Vagina (tissue), 2 donors: ENCODE measurements at regions not wholly inside any gene's neighbourhood (a gene's known extent, or its start where the extent isn't known, plus 50 kb on each side); places are given as distances from the start of the nearest gene placed in this dataset.

Source experiments
- DNase-seq, 2 donors: peaks; one replicate each; pipeline ENCODE4 v3.0.0-alpha.2; 2017; ENCODE audit errors: extremely low spot score in 2 of 2
- H3K27ac ChIP-seq: fragments of 200-600 bp; sonication (generic); one replicate; pipeline ENCODE4 v1.5.1; 2019
- H3K27me3 ChIP-seq: fragments of 200-600 bp; sonication (generic); one replicate; pipeline ENCODE4 v1.5.1; 2019
- H3K36me3 ChIP-seq, 2 donors: fragments of 200-600 bp; sonication (generic); one replicate each; pipeline ENCODE4 v1.5.1; 2017 to 2019
- H3K4me1 ChIP-seq: fragments of 200-600 bp; sonication (generic); one replicate; pipeline ENCODE4 v1.5.1; 2019
- H3K4me3 ChIP-seq, 2 donors: fragments of 200-600 bp; sonication (generic); 1 replicate in 1 of 2; 2 replicates in 1 of 2; pipeline ENCODE4 v1.5.1; 2016 to 2019
- H3K9me3 ChIP-seq: fragments of 200-600 bp; sonication (generic); one replicate; pipeline ENCODE4 v1.5.1; 2019
- POLR2A ChIP-seq, 2 donors: fragments of 450-650 bp; IDR thresholded peaks; one replicate each; pipeline ENCODE4 v1.6.1; 2017; ENCODE audit warnings: antibody characterized with exemption in 2 of 2, mild to moderate bottlenecking in 2 of 2, moderate library complexity in 2 of 2
- POLR2AphosphoS5 ChIP-seq, 2 donors: sonication (generic); formaldehyde crosslinking; IDR thresholded peaks; one replicate each; pipeline ENCODE4 v1.9.0; 2017; ENCODE audit warnings: antibody characterized with exemption in 2 of 2, mild to moderate bottlenecking in 2 of 2, low read depth in 1 of 2; ENCODE audit not compliant: insufficient read depth in 1 of 2
- intact Hi-C: fragments of 100-400 bp; cut with DNase I; formaldehyde crosslinking; loops from one replicate; pipeline ENCODE4 v1.15.1; 2023
- TF ChIP-seq, protein P1 (sequence below), 3 experiments: fragments of 450-650 bp in 2 of 3; fragments of 200-600 bp in 1 of 3; sonication (generic) in 1 of 3; IDR thresholded peaks; one replicate each; pipeline ENCODE4 v1.5.1; 2017 to 2019; ENCODE audit warnings: antibody characterized with exemption in 3 of 3, mild to moderate bottlenecking in 2 of 3, moderate library complexity in 2 of 3

- no peaks in the 10 kb centered on the region for H3K27me3 ChIP-seq
- intact Hi-C loops: no loop called here
- H3K4me3 ChIP-seq: no peak overlapping the region
- H3K27ac ChIP-seq: no peak overlapping the region
- no peaks in the 10 kb centered on the region for H3K4me1 ChIP-seq
- no peaks in the 10 kb centered on the region for H3K36me3 ChIP-seq
- DNase-seq: no peak
- H3K9me3 ChIP-seq: no peaks in the 10 kb centered on the region
- TF ChIP-seq POLR2A (IDR thresholded peaks at IDR 0.05) (no peak), POLR2AphosphoS5 (IDR thresholded peaks at IDR 0.05; ENCODE audit: insufficient read depth in 1 of 2, low read depth in 1 of 2) (no peak)
- TF ChIP-seq, protein P1, sequence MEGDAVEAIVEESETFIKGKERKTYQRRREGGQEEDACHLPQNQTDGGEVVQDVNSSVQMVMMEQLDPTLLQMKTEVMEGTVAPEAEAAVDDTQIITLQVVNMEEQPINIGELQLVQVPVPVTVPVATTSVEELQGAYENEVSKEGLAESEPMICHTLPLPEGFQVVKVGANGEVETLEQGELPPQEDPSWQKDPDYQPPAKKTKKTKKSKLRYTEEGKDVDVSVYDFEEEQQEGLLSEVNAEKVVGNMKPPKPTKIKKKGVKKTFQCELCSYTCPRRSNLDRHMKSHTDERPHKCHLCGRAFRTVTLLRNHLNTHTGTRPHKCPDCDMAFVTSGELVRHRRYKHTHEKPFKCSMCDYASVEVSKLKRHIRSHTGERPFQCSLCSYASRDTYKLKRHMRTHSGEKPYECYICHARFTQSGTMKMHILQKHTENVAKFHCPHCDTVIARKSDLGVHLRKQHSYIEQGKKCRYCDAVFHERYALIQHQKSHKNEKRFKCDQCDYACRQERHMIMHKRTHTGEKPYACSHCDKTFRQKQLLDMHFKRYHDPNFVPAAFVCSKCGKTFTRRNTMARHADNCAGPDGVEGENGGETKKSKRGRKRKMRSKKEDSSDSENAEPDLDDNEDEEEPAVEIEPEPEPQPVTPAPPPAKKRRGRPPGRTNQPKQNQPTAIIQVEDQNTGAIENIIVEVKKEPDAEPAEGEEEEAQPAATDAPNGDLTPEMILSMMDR (IDR thresholded peaks at IDR 0.05): no peak
These were observed 73.5 kb upstream of the ARHGAP5 start for GRCh38 chr14:32003585-32003984.

DNA sequence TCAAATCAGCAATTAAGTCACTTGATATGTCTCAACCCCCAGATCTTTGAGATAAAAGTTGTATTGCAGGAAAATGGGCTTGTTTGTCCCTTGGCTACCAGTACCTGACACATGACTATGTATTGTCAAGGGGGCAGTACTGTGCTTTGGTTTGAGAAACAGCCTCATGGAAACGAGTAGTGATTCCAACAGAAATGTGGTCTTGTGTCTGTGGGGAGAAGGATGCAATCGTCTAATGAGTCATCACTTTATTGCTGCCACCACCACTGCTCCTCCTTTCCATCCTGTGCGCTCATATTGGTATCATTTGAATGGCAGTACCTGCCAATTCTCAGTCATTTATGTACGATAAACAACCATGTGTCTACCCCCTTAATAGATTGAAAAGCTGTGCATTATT lies 72.8 kb upstream of the ARHGAP5 start:
- Histone ChIP-seq H3K27ac (no peak overlapping the region), H3K9me3 (no peaks in the 10 kb centered on the region), H3K4me3 (no peak overlapping the region), H3K36me3 (no peaks in the 10 kb centered on the region), H3K27me3 (no peaks in the 10 kb centered on the region), H3K4me1 (no peaks in the 10 kb centered on the region)
- TF ChIP-seq POLR2AphosphoS5 (IDR thresholded peaks at IDR 0.05; ENCODE audit: insufficient read depth in 1 of 2, low read depth in 1 of 2) (no peak), POLR2A (IDR thresholded peaks at IDR 0.05) (no peak)
- TF ChIP-seq, protein P1 (IDR thresholded peaks at IDR 0.05): no peak
- DNase-seq: no peak
- intact Hi-C loops: no loop called here

DNA sequence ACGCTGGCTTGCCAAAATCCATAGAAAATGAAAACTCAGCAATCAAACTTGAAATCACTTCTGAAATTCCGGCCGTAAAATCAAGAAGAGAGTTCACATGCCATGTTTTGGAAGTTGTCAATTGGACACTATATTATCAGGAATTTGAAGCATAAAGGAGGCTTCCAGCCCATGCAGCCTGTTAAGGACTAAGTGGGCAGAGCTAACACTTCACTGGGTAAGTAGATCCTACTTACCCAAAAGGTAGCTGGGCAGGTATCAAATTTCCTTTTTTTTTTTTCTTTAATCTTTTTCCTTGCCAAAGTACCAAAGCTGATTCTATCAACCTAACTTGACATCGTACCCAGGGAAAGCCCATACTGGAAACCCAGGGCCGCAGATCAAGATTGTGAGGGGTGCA lies 71.5 kb upstream of the ARHGAP5 start:
- TF ChIP-seq POLR2A (IDR thresholded peaks at IDR 0.05) (no peak), POLR2AphosphoS5 (IDR thresholded peaks at IDR 0.05; ENCODE audit: insufficient read depth in 1 of 2, low read depth in 1 of 2) (no peak)
- TF ChIP-seq, protein P1 (IDR thresholded peaks at IDR 0.05): no peak
- Histone ChIP-seq H3K4me1 (no peaks in the 10 kb centered on the region), H3K36me3 (no peaks in the 10 kb centered on the region), H3K9me3 (no peaks in the 10 kb centered on the region), H3K4me3 (no peak overlapping the region), H3K27me3 (no peaks in the 10 kb centered on the region), H3K27ac (no peak overlapping the region)
- intact Hi-C loops: no loop called here
- no peak for DNase-seq

GRCh38 chr14:32006263-32007110 lies 70.6 kb upstream of the ARHGAP5 start:
- no peak for TF ChIP-seq POLR2AphosphoS5 (IDR thresholded peaks at IDR 0.05; ENCODE audit: insufficient read depth in 1 of 2, low read depth in 1 of 2)
- TF ChIP-seq, protein P1 (IDR thresholded peaks at IDR 0.05): no peak
- no peak for TF ChIP-seq POLR2A (IDR thresholded peaks at IDR 0.05)
- H3K27me3 ChIP-seq: no peaks in the 10 kb centered on the region
- H3K9me3 ChIP-seq: no peaks in the 10 kb centered on the region
- no peaks in the 10 kb centered on the region for H3K4me1 ChIP-seq
- no peaks in the 10 kb centered on the region for H3K36me3 ChIP-seq
- no peak for DNase-seq
- no peak overlapping the region for H3K4me3 ChIP-seq
- intact Hi-C loops: no loop called here
- H3K27ac ChIP-seq: no peak overlapping the region

DNA sequence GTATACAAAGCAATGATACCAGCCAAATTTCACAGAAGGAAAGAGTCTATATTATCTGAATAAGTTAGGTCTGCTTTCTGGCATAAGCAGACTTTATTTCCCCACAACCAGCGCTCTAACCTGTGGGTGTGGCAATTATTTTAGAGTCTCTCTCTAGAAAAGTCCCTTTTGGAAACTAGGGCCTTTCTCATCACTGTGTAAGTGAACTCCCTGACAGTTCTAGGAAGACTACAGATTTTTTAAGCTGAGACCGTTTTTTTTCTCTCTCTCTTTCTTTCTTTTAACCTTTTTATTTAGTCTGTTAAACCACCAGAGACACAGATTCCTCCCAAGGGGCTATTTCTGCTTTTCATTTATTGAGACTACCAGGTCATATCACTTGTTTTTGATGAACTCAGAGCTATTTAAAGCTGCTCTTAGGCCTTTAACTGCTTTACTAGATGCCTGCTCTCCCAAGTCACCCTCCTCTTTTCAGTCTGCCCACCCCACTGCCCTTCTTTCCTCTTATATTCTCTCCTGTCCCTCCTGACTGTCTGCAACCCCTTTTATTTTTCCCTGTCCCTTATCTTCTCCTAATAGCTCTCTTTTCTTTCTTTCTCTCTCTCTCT lies 69.2 kb upstream of the ARHGAP5 start:
- intact Hi-C loops: no loop called here
- Histone ChIP-seq H3K27me3 (no peaks in the 10 kb centered on the region), H3K9me3 (no peaks in the 10 kb centered on the region), H3K4me1 (no peaks in the 10 kb centered on the region), H3K36me3 (no peaks in the 10 kb centered on the region), H3K4me3 (no peak overlapping the region), H3K27ac (no peak overlapping the region)
- TF ChIP-seq POLR2AphosphoS5 (IDR thresholded peaks at IDR 0.05; ENCODE audit: insufficient read depth in 1 of 2, low read depth in 1 of 2): no peak
- no peak for TF ChIP-seq POLR2A (IDR thresholded peaks at IDR 0.05)
- TF ChIP-seq, protein P1 (IDR thresholded peaks at IDR 0.05): no peak
- no peak for DNase-seq
